Neural progenitor cell (in vitro differentiated cells): ENCODE measurements at regions not wholly inside any gene's neighbourhood (a gene's known extent, or its start where the extent isn't known, plus 50 kb on each side); places are given as distances from the start of the nearest gene placed in this dataset.
A peak's percentile ranks its signal among the peaks of the same experiment; 100 is the strongest.

ENCODE experiments used
- DNase-seq: peaks from one replicate; pipeline ENCODE4 v3.0.0-alpha.2; 2016; ENCODE audit warnings: low spot score
- H2AFZ ChIP-seq: fragments of 200-600 bp; sonication (generic); replicated peaks from 2 replicates; pipeline ENCODE4 v1.6.1; 2016; ENCODE audit warnings: antibody characterized with exemption
- H3F3A ChIP-seq: fragments of 200-600 bp; sonication (generic); 2 replicates; pipeline ENCODE4 v1.6.1; 2016; ENCODE audit warnings: antibody characterized with exemption, low read depth
- H3K27ac ChIP-seq: fragments of 200-600 bp; sonication (generic); 2 replicates; pipeline ENCODE4 v1.5.1; 2016; ENCODE audit warnings: mild to moderate bottlenecking
- H3K27me3 ChIP-seq: fragments of 200-600 bp; sonication (generic); 2 replicates; pipeline ENCODE4 v1.6.1; 2016; ENCODE audit warnings: mild to moderate bottlenecking, moderate library complexity
- H3K36me3 ChIP-seq: fragments of 200-600 bp; sonication (generic); 2 replicates; pipeline ENCODE4 v1.5.1; 2016
- H3K4me1 ChIP-seq: fragments of 200-600 bp; sonication (generic); 2 replicates; pipeline ENCODE4 v1.6.1; 2016; ENCODE audit warnings: mixed run types
- H3K4me2 ChIP-seq: fragments of 200-600 bp; sonication (generic); 2 replicates; pipeline ENCODE4 v1.6.1; 2016
- H3K4me3 ChIP-seq: fragments of 200-600 bp; sonication (generic); 2 replicates; pipeline ENCODE4 v1.5.1; 2016
- H3K79me2 ChIP-seq: fragments of 200-600 bp; sonication (generic); 2 replicates; pipeline ENCODE4 v1.6.1; 2016; ENCODE audit warnings: low read depth
- H3K9ac ChIP-seq: fragments of 200-600 bp; sonication (generic); 2 replicates; pipeline ENCODE4 v1.6.1; 2016
- H3K9me3 ChIP-seq: fragments of 200-600 bp; sonication (generic); 2 replicates; pipeline ENCODE4 v1.5.1; 2016; ENCODE audit warnings: low read depth
- H4K20me1 ChIP-seq: fragments of 200-600 bp; sonication (generic); 2 replicates; pipeline ENCODE4 v1.6.1; 2016; ENCODE audit warnings: low read depth
- H3K27ac Mint-ChIP-seq: 3 replicates; pipeline ENCODE4 v1.8.0; 2021; ENCODE audit warnings: mixed read lengths
- H3K27me3 Mint-ChIP-seq: 2 replicates; pipeline ENCODE4 v1.8.0; 2022; ENCODE audit warnings: low read depth, mild to moderate bottlenecking, inconsistent platforms, moderate library complexity, mixed read lengths; ENCODE audit not compliant: insufficient read depth
- H3K36me3 Mint-ChIP-seq: 3 replicates; pipeline ENCODE4 v1.8.0; 2021; ENCODE audit warnings: mixed read lengths
- H3K4me1 Mint-ChIP-seq: 3 replicates; pipeline ENCODE4 v1.8.0; 2021; ENCODE audit warnings: mixed read lengths
- H3K4me3 Mint-ChIP-seq: 3 replicates; pipeline ENCODE4 v1.8.0; 2021; ENCODE audit warnings: mild to moderate bottlenecking, moderate library complexity, mixed read lengths
- H3K9me3 Mint-ChIP-seq: 3 replicates; pipeline ENCODE4 v1.8.0; 2020; ENCODE audit warnings: mixed read lengths
- EZH2 ChIP-seq: fragments of 200-600 bp; sonication (generic); IDR thresholded peaks from 2 replicates; pipeline ENCODE4 v1.6.1; 2017; ENCODE audit warnings: antibody characterized with exemption, mild to moderate bottlenecking, moderate library complexity
- EZH2phosphoT487 ChIP-seq: fragments of 200-600 bp; sonication (generic); IDR thresholded peaks from 2 replicates; pipeline ENCODE4 v1.6.1; 2017; ENCODE audit warnings: antibody characterized with exemption
- TF ChIP-seq, protein P1 (sequence below): fragments of 200-600 bp; sonication (generic); IDR thresholded peaks from 2 replicates; pipeline ENCODE4 v1.5.1; 2017; ENCODE audit warnings: antibody characterized with exemption, mild to moderate bottlenecking

DNA sequence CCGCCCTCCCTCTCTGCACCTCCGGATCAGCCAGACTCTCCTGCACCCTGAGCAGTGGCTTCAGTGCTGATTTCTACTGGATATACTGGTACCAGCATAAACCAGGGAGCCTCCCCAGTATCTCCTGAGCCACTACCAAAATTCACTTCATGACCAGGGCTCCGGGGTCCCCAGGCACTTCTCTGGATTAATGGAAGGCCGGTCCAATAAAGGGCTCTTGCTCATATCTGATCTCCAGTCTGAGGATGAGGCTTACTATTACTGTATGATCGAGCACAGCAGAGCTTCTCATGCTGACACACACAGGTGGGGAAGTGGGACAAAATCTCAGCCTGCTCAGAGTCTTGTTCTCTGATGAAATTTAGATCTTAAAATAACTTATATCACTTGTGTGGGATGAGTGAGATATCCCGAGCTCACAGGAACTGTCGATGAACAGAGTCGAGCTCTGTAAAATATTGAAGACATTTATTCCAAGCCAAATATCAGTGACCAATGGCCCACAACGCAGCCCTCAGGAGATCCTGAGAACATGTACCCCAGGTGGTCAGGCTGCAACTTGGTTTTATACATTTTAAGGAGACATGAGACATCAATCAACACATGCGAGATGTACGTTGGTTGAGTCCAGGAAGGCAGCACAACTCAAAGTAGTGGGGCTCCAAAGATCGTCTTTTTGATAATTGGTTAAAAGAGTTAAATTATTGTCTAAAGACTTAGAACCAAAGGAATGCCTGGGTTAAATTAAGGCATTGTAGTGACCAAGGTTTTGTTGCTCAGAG, 93.0 kb upstream of the TOP3B start:
- no peak overlapping the region for H3K4me2 ChIP-seq
- H3K27ac ChIP-seq, result no peak overlapping the region
- H3K27me3 ChIP-seq, result peaks cover 100% of the 10 kb centered on the region
- no peaks in the 10 kb centered on the region for H3F3A ChIP-seq
- no peaks in the 10 kb centered on the region for H3K4me1 ChIP-seq
- H3K4me3 Mint-ChIP-seq, result no peak overlapping the region
- no peaks in the 10 kb centered on the region for H3K36me3 ChIP-seq
- no peaks in the 10 kb centered on the region for H3K79me2 ChIP-seq
- DNase-seq, result no peak
- H4K20me1 ChIP-seq, result no peaks in the 10 kb centered on the region
- no peak overlapping the region for H2AFZ ChIP-seq
- TF ChIP-seq, protein P1, sequence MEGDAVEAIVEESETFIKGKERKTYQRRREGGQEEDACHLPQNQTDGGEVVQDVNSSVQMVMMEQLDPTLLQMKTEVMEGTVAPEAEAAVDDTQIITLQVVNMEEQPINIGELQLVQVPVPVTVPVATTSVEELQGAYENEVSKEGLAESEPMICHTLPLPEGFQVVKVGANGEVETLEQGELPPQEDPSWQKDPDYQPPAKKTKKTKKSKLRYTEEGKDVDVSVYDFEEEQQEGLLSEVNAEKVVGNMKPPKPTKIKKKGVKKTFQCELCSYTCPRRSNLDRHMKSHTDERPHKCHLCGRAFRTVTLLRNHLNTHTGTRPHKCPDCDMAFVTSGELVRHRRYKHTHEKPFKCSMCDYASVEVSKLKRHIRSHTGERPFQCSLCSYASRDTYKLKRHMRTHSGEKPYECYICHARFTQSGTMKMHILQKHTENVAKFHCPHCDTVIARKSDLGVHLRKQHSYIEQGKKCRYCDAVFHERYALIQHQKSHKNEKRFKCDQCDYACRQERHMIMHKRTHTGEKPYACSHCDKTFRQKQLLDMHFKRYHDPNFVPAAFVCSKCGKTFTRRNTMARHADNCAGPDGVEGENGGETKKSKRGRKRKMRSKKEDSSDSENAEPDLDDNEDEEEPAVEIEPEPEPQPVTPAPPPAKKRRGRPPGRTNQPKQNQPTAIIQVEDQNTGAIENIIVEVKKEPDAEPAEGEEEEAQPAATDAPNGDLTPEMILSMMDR, result no peak
- TF ChIP-seq EZH2phosphoT487, result no peak
- peaks cover 8% of the 10 kb centered on the region for H3K4me1 Mint-ChIP-seq
- H3K9me3 ChIP-seq, result no peaks in the 10 kb centered on the region
- no peak overlapping the region for H3K4me3 ChIP-seq
- H3K27me3 Mint-ChIP-seq, result peaks cover 8% of the 10 kb centered on the region
- H3K9ac ChIP-seq, result no peak overlapping the region
- no peak overlapping the region for H3K27ac Mint-ChIP-seq
- no peaks in the 10 kb centered on the region for H3K9me3 Mint-ChIP-seq
- no peaks in the 10 kb centered on the region for H3K36me3 Mint-ChIP-seq

DNA sequence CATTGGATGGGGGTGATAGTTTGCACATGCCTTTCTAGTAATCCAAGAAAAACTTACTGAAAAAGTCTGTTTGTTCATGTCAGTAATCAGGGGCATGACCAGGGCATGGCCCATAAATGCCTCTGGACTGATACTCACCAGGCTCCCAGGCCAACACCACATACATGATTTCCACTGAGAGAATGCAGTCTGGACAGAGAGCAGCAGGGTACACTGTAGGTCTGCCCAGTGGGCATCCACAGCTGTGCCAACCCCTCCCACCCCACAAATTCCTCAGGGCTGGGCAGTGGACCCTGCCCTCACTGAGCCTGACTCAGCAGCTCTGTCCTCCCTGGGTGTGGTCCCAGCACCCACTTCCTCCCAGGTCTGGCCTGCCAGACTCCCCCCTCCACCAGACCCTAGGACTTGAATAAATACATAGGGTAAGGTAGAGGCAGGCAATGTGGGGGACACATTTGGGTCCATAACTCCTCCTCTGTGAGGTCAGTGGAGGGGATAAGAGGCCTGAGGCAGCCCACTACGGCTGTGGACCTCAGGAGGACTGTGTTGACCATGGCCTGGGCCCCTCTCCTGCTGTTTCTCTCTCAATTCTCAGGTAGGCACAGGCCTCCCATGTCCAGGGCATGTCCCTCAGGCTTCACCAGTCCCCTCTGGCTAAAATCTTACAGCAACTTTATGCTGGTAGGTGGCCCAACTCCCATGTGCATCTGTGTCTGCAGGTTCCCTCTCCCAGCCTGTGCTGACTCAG, 92.2 kb upstream of the TOP3B start:
- H3K4me1 Mint-ChIP-seq, result peaks cover 8% of the 10 kb centered on the region
- no peak for DNase-seq
- Histone ChIP-seq H3K27ac (no peak overlapping the region), H3K79me2 (no peaks in the 10 kb centered on the region), H3K4me3 (no peak overlapping the region), H3K27me3 (peaks cover 100% of the 10 kb centered on the region), H3K9ac (no peak overlapping the region), H3F3A (no peaks in the 10 kb centered on the region), H2AFZ (no peak overlapping the region), H4K20me1 (no peaks in the 10 kb centered on the region), H3K36me3 (no peaks in the 10 kb centered on the region), H3K9me3 (no peaks in the 10 kb centered on the region), H3K4me2 (no peak overlapping the region), H3K4me1 (no peaks in the 10 kb centered on the region)
- H3K27me3 Mint-ChIP-seq, result peaks cover 10% of the 10 kb centered on the region
- H3K9me3 Mint-ChIP-seq, result no peaks in the 10 kb centered on the region
- H3K27ac Mint-ChIP-seq, result no peak overlapping the region
- no peaks in the 10 kb centered on the region for H3K36me3 Mint-ChIP-seq
- TF ChIP-seq EZH2phosphoT487 (no peak), EZH2 (no peak)
- TF ChIP-seq, protein P1, result no peak
- no peak overlapping the region for H3K4me3 Mint-ChIP-seq

DNA sequence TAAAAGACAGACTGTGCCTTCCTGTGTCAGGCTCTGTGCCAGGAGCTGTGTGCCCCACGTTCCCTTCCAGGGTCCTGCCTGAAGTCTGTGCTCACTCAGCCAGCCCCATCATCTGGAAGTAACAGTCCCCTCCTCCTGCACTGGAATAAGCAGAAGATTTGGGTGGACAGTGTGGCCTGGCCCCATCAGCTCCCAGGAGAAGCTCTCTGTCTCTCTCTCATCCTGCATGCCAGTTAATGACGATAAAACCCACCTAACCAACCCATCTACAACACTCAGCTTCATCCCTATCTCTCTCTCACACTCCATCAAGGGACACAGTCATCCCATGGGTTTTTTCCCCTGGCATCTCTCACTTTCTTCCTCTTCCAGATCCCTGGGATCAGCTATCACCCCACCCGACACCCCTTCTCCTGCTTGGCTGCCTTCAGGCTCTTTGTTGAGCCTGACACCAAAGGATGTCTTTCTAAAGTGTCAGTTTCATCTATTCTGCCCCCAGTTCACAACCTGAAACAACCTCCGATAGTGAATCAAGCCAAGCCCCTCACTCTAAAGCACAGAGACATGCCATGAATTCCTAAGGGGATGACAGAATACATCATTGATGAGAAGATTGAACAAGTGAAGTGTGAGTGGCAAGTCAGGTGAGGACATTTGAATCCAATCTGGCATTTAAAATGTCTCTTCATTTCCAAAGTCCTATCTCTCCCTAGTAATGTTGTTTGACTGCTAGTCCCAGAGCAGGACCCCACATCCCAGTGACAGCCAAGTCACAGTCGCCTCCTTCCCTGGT, 91.4 kb upstream of the TOP3B start:
- Mint-ChIP-seq H3K9me3 (no peaks in the 10 kb centered on the region), H3K4me3 (no peak overlapping the region), H3K27ac (no peak overlapping the region), H3K4me1 (peaks cover 8% of the 10 kb centered on the region), H3K27me3 (peaks cover 10% of the 10 kb centered on the region), H3K36me3 (no peaks in the 10 kb centered on the region)
- H3K4me3 ChIP-seq, result no peak overlapping the region
- no peaks in the 10 kb centered on the region for H3K4me1 ChIP-seq
- no peak overlapping the region for H2AFZ ChIP-seq
- peaks cover 100% of the 10 kb centered on the region for H3K27me3 ChIP-seq
- no peaks in the 10 kb centered on the region for H3K79me2 ChIP-seq
- H3K9ac ChIP-seq, result no peak overlapping the region
- H4K20me1 ChIP-seq, result no peaks in the 10 kb centered on the region
- peak; percentile 12 for DNase-seq
- H3K36me3 ChIP-seq, result no peaks in the 10 kb centered on the region
- TF ChIP-seq, protein P1, result no peak
- TF ChIP-seq EZH2 (no peak), EZH2phosphoT487 (no peak)
- no peak overlapping the region for H3K27ac ChIP-seq
- no peak overlapping the region for H3K4me2 ChIP-seq
- no peaks in the 10 kb centered on the region for H3K9me3 ChIP-seq
- H3F3A ChIP-seq, result no peaks in the 10 kb centered on the region
